Mammary epithelial cell (primary cell): ENCODE measurements at regions not wholly inside any gene's neighbourhood (a gene's known extent, or its start where the extent isn't known, plus 50 kb on each side); places are given as distances from the start of the nearest gene placed in this dataset.

Experiments
- EZH2 ChIP-seq: IDR thresholded peaks from 2 replicates; pipeline ENCODE4 v1.6.1; 2012; ENCODE audit warnings: low read length, inconsistent platforms, borderline replicate concordance
- TF ChIP-seq, protein P1 (sequence below), 2 donors: IDR thresholded peaks in 1 of 2; conservative IDR thresholded peaks in 1 of 2; 2 replicates each; pipeline ENCODE4 v1.5.1; 2011 to 2012; ENCODE audit warnings: inconsistent platforms in 2 of 2, low read length in 2 of 2, mild to moderate bottlenecking in 2 of 2, control low read depth in 1 of 2, low read depth in 1 of 2; ENCODE audit not compliant: insufficient read depth in 1 of 2; ENCODE audit errors: extremely low read depth in 1 of 2

GRCh38 chr16:48956620-48957019 is 325.0 kb downstream of the CBLN1 start:
- TF ChIP-seq, protein P1, sequence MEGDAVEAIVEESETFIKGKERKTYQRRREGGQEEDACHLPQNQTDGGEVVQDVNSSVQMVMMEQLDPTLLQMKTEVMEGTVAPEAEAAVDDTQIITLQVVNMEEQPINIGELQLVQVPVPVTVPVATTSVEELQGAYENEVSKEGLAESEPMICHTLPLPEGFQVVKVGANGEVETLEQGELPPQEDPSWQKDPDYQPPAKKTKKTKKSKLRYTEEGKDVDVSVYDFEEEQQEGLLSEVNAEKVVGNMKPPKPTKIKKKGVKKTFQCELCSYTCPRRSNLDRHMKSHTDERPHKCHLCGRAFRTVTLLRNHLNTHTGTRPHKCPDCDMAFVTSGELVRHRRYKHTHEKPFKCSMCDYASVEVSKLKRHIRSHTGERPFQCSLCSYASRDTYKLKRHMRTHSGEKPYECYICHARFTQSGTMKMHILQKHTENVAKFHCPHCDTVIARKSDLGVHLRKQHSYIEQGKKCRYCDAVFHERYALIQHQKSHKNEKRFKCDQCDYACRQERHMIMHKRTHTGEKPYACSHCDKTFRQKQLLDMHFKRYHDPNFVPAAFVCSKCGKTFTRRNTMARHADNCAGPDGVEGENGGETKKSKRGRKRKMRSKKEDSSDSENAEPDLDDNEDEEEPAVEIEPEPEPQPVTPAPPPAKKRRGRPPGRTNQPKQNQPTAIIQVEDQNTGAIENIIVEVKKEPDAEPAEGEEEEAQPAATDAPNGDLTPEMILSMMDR (conservative IDR thresholded peaks at IDR 0.05 in 1 of 2, IDR thresholded peaks at IDR 0.05 in 1 of 2; ENCODE audit: extremely low read depth in 1 of 2, insufficient read depth in 1 of 2, low read depth in 1 of 2, low read length in 2 of 2), result no peak
- no peak for TF ChIP-seq EZH2
